Panc1 (cell line): ENCODE measurements at regions not wholly inside any gene's neighbourhood (a gene's known extent, or its start where the extent isn't known, plus 50 kb on each side); places are given as distances from the start of the nearest gene placed in this dataset.

ENCODE experiments used
- ATAC-seq: fragments of 200-7000 bp; cut with Tn5 transposase; 2 replicates; pipeline ENCODE4 v1.9.1; 2020; ENCODE audit warnings: mild to moderate bottlenecking, moderate library complexity
- BruUV-seq: library from RNA; stranded (reverse); fragments of 400-500 nt; replicated peaks from 2 replicates; lab custom pipeline; 2021; lab: Mats Ljungman, UMichigan
- CTCF ChIA-PET: fragments of 300-600 bp; sonication (Branson Sonifier 250); formaldehyde crosslinking; loops from one replicate; lab custom pipeline; 2022; ENCODE audit warnings: antibody characterized with exemption; lab: Charles Lee
- POLR2A ChIA-PET: fragments of 300-600 bp; sonication (Branson Sonifier 250); formaldehyde crosslinking; loops from one replicate; lab custom pipeline; 2022; ENCODE audit warnings: antibody characterized with exemption; lab: Charles Lee
- DNase-seq: peaks from one replicate; pipeline ENCODE4 v3.0.0-alpha.2; 2010; ENCODE audit warnings: low read depth, low spot score
- H3K27ac ChIP-seq: 2 replicates; pipeline ENCODE4 v1.5.1; 2011; ENCODE audit warnings: mild to moderate bottlenecking, low read length, inconsistent platforms
- H3K27me3 ChIP-seq: fragments of 200-500 bp; sonication (Bioruptor generic); 2 replicates; pipeline ENCODE4 v1.6.0; 2014; ENCODE audit warnings: low read length, inconsistent platforms; ENCODE audit not compliant: control insufficient read depth, insufficient read depth
- H3K36me3 ChIP-seq: fragments of 200-500 bp; sonication (Bioruptor generic); 2 replicates; pipeline ENCODE4 v1.5.1; 2014; ENCODE audit warnings: inconsistent platforms, mild to moderate bottlenecking, low read length, moderate library complexity; ENCODE audit not compliant: control insufficient read depth, insufficient read depth
- H3K4me1 ChIP-seq: 2 replicates; pipeline ENCODE4 v1.5.1; 2011; ENCODE audit warnings: inconsistent platforms, mild to moderate bottlenecking, low read length, moderate library complexity; ENCODE audit not compliant: control insufficient read depth, insufficient read depth
- H3K4me3 ChIP-seq, 2 experiments: 2 replicates each; pipeline ENCODE4 v1.5.1; 2011 to 2012; ENCODE audit warnings: low read depth in 2 of 2, low read length in 2 of 2, mild to moderate bottlenecking in 2 of 2, inconsistent platforms in 1 of 2, moderate library complexity in 1 of 2
- H3K9me3 ChIP-seq: fragments of 200-500 bp; sonication (Bioruptor generic); 2 replicates; pipeline ENCODE4 v1.5.1; 2014; ENCODE audit warnings: low read depth, mild to moderate bottlenecking, inconsistent platforms, low read length, moderate library complexity; ENCODE audit not compliant: control insufficient read depth, insufficient read depth
- POLR2AphosphoS5 ChIP-seq: IDR thresholded peaks from 2 replicates; pipeline ENCODE4 v1.6.1; 2012; ENCODE audit warnings: mild to moderate bottlenecking, low read depth, low read length, moderate library complexity
- SIN3A ChIP-seq: IDR thresholded peaks from 2 replicates; pipeline ENCODE4 v1.6.1; 2012; ENCODE audit warnings: low read depth, mild to moderate bottlenecking, low read length, moderate library complexity, borderline replicate concordance; ENCODE audit not compliant: insufficient read depth
- TCF7L2 ChIP-seq: IDR thresholded peaks from 2 replicates; pipeline ENCODE4 v1.6.1; 2011; ENCODE audit warnings: mild to moderate bottlenecking, low read depth, low read length, inconsistent platforms
- in situ Hi-C: cut with HindIII; loops from 2 replicates; pipeline ENCODE4 v1.10.0; 2016; ENCODE audit warnings: low sequenced_read_pairs, low pct_unique_long_range_greater_than_20kb
- intact Hi-C: fragments of 100-400 bp; cut with micrococcal nuclease; formaldehyde crosslinking; loops from one replicate; pipeline ENCODE4 v1.10.0; 2022; ENCODE audit not compliant: unreplicated experiment
- TF ChIP-seq, protein P1 (sequence below): fragments of 450-650 bp; IDR thresholded peaks from 2 replicates; pipeline ENCODE4 v1.5.1; 2017; ENCODE audit warnings: mild to moderate bottlenecking
- TF ChIP-seq, protein P2 (sequence below), 2 experiments: IDR thresholded peaks; 2 replicates each; pipeline ENCODE4 v1.6.1; 2011 to 2012; ENCODE audit warnings: low read depth in 2 of 2, control low read depth in 1 of 2, low read length in 1 of 2, mild to moderate bottlenecking in 1 of 2, moderate library complexity in 1 of 2; ENCODE audit not compliant: insufficient read depth in 1 of 2

DNA sequence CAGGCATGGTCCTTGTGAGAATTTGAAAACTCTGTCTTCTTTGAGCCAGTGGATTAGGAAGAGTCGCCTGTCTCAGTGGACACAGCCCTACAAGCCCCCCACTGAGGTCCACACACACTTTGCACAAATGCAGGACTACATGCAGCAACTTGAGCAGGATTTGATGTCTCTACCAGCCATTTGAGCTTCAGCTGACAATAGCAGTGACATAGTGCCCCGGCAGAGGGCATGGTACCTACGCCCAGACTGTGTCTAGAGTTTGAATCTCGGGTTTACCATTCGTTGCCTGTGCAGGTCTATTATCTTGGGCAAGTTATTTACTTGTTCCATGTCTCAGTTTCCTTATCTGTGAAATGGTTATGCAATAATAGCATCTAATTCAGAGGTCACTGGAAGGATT is 580.1 kb downstream of the TFAP2B start:
- TF ChIP-seq, protein P1, sequence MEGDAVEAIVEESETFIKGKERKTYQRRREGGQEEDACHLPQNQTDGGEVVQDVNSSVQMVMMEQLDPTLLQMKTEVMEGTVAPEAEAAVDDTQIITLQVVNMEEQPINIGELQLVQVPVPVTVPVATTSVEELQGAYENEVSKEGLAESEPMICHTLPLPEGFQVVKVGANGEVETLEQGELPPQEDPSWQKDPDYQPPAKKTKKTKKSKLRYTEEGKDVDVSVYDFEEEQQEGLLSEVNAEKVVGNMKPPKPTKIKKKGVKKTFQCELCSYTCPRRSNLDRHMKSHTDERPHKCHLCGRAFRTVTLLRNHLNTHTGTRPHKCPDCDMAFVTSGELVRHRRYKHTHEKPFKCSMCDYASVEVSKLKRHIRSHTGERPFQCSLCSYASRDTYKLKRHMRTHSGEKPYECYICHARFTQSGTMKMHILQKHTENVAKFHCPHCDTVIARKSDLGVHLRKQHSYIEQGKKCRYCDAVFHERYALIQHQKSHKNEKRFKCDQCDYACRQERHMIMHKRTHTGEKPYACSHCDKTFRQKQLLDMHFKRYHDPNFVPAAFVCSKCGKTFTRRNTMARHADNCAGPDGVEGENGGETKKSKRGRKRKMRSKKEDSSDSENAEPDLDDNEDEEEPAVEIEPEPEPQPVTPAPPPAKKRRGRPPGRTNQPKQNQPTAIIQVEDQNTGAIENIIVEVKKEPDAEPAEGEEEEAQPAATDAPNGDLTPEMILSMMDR, result peak; percentile 55
- no peak for TF ChIP-seq SIN3A
- TF ChIP-seq POLR2AphosphoS5, result no peak
- TF ChIP-seq, protein P2, sequence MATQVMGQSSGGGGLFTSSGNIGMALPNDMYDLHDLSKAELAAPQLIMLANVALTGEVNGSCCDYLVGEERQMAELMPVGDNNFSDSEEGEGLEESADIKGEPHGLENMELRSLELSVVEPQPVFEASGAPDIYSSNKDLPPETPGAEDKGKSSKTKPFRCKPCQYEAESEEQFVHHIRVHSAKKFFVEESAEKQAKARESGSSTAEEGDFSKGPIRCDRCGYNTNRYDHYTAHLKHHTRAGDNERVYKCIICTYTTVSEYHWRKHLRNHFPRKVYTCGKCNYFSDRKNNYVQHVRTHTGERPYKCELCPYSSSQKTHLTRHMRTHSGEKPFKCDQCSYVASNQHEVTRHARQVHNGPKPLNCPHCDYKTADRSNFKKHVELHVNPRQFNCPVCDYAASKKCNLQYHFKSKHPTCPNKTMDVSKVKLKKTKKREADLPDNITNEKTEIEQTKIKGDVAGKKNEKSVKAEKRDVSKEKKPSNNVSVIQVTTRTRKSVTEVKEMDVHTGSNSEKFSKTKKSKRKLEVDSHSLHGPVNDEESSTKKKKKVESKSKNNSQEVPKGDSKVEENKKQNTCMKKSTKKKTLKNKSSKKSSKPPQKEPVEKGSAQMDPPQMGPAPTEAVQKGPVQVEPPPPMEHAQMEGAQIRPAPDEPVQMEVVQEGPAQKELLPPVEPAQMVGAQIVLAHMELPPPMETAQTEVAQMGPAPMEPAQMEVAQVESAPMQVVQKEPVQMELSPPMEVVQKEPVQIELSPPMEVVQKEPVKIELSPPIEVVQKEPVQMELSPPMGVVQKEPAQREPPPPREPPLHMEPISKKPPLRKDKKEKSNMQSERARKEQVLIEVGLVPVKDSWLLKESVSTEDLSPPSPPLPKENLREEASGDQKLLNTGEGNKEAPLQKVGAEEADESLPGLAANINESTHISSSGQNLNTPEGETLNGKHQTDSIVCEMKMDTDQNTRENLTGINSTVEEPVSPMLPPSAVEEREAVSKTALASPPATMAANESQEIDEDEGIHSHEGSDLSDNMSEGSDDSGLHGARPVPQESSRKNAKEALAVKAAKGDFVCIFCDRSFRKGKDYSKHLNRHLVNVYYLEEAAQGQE (IDR thresholded peaks at IDR 0.05; ENCODE audit: insufficient read depth in 1 of 2, low read depth in 2 of 2, low read length in 1 of 2), result no peak
- TF ChIP-seq TCF7L2, result no peak
- Histone ChIP-seq H3K27ac (no peak overlapping the region), H3K4me1 (no peaks in the 10 kb centered on the region; the same call in 1 of the 2 replicates), H3K27me3 (no peaks in the 10 kb centered on the region), H3K4me3 (no peak overlapping the region), H3K9me3 (no peaks in the 10 kb centered on the region), H3K36me3 (no peaks in the 10 kb centered on the region)
- BruUV-seq, result no TSS peak
- POLR2A ChIA-PET, result no interaction called here
- DNase-seq, result no peak
- CTCF ChIA-PET, result no interaction called here
- intact Hi-C loops (no loop called here), in situ Hi-C loops (no loop called here)
- peak; percentile 51; the same call in 1 of the 2 replicates for ATAC-seq

DNA sequence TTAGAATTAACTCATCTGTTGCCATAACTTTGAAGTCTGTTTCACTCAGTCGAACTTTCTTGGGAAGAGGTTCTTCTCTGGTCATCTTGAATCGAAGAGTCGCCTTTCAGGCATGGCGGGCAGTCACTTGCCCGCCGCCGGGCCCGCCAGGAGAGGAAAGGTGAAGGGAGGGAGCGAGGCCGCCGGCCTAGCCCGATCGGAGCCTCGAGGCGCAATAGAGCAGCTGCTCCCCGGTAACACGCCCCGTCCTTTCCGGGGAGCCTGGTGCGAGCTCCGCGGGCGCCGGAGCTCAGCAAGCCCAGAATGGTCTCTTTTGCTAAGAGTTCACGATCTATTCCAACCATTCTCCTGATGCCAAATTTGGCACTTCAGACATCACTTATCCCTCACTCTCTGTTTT is 591.8 kb downstream of the TFAP2B start:
- Histone ChIP-seq H3K9me3 (no peaks in the 10 kb centered on the region), H3K27ac (no peak overlapping the region), H3K4me3 (no peak overlapping the region), H3K27me3 (no peaks in the 10 kb centered on the region), H3K4me1 (no peaks in the 10 kb centered on the region), H3K36me3 (no peaks in the 10 kb centered on the region)
- no TSS peak for BruUV-seq
- no peak for DNase-seq
- POLR2A ChIA-PET, result interaction anchor here (0.5 kb wide), 1 partner anchor 375 kb away, joined by 3 read pairs; no protein-coding TSS in a partner anchor
- intact Hi-C loops (no loop called here), in situ Hi-C loops (no loop called here)
- ATAC-seq, result no peak
- TF ChIP-seq SIN3A (no peak), TCF7L2 (no peak), POLR2AphosphoS5 (no peak)
- TF ChIP-seq, protein P2 (IDR thresholded peaks at IDR 0.05; ENCODE audit: insufficient read depth in 1 of 2, low read depth in 2 of 2, low read length in 1 of 2), result no peak
- TF ChIP-seq, protein P1, result no peak
- CTCF ChIA-PET, result no interaction called here
